HG03175 (cell line): ENCODE measurements at regions not wholly inside any gene's neighbourhood (a gene's known extent, or its start where the extent isn't known, plus 50 kb on each side); places are given as distances from the start of the nearest gene placed in this dataset.
"Not testable (repeated sequence)": the region's sequence is repeated elsewhere in the genome, so short reads cannot be mapped to it uniquely, and the experiment has no call there.

Experiments used
- ATAC-seq: cut with Tn5 transposase; IDR thresholded peaks from one replicate; pipeline ENCODE4 v1.9.1; 2021; ENCODE audit warnings: mild to moderate bottlenecking, moderate library complexity; ENCODE audit not compliant: unreplicated experiment

DNA sequence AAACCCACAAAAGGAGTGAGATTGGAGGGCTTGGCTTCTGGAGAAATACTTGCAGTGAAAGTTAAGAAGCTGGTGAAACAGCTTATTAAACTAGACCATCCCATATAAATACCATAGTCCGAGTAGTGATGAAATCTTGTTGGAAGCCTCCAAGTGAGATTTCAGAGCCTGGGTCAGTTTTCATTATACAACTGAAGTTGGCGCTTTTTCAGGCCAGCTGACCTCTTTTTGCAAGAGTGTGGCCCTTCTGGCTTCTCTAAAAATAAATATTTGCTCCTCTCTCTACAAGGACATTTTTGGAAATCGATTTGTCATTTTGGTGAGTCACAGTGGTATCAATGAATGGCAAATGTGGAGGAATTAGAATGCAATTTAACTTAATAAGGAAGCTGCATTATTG, 51.2 kb upstream of the THRB start:
- ATAC-seq, result no peak

GRCh38 chr3:24548278-24548677, 53.6 kb upstream of the THRB start:
- ATAC-seq, result no peak

- no peak for ATAC-seq
Measured at GRCh38 chr3:24550588-24550987, 55.9 kb upstream of the THRB start.

DNA sequence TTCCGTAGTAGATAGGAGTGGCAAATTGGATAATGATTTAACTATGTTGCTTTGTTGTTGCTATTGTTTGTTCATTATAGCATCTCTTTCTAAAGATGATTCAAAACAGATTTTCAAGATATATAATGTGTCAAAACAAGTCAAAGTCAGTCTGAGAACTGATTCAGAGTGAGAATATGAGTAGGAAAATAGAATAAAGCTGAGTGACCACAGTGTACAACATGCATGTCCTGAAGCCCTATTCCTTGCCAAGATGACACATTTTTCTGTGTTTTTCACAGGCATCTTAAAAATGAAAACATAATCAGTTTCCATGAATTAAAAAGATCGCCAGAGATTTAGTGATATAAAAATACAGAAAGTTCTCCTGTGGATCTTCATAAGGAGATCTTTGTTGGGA, 57.0 kb upstream of the THRB start:
- no peak for ATAC-seq

DNA sequence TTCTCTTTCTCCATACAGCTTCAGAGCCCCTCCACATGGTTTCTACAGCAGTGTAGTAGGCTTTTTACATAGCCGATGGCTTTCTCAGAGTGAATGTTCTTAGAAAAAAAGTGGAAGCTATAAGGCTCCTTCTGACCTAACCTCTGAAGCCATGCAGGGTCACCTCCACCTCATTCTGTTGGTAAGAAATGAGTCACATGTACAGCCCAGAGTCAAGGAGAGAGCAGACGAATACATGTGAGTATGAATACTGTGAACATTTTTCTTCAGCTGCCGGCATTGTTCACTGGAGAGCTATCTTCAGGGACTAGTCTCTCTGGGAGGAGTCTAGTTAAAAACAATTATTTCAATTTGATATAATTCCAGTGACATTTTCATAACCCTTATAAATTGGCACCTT, 68.2 kb upstream of the THRB start:
- ATAC-seq, result no peak

DNA sequence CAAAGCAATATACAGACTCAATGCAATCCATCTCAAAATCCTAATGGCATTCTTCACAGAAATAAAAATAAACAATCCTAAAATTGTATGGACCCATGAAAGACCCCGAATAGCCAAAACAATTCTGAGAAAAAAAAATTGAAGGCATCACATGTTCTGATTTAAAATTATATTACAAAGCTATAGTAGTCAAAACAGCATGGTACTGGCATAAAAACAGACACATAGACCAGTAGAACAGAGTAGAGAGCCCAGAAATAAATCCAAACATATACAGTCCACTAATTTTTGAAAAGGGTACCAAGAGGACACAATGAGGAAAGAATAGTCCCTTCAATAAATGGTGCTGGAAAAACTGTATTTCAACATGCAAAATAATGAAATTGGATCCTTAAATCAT, 70.4 kb upstream of the THRB start:
- no peak for ATAC-seq

DNA sequence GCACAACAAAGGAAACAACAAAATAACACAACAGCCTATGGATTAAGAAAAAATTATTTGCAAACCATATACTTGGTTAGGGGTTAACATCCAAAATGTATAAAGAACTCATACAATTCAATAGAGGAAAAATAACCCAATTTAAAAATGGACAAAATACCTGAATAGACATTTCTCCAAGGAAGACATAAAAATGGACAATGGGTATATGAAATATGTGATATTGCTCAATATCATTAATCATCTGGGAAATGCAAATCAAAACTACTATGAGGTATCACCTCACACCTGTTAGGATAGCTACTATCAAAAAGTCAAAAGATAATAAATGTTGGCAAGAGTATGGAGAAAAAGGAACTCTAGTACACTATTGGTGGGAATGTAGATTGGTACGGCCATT, 71.0 kb upstream of the THRB start:
- no peak for ATAC-seq

GRCh38 chr3:24566927-24567326, 72.3 kb upstream of the THRB start:
- ATAC-seq, result no peak

DNA sequence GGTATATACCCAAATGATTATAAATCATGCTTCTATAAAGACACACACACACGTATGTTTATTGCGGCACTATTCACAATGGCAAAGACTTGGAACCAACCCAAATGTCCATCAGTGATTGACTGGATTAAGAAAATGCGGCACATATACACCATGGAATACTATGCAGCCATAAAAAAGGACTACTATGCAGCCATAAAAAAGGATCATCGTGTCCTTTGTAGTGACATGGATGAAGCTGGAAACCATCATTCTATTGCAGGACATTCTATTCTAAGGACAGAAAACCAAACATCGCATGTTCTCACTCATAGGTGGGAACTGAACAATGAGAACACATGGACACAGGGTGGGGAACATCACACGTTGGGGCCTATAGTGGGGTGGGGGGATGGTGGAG, 77.8 kb upstream of the THRB start:
- not testable (repeated sequence) for ATAC-seq

GRCh38 chr3:24573576-24573975, 78.9 kb upstream of the THRB start:
- no peak for ATAC-seq

DNA sequence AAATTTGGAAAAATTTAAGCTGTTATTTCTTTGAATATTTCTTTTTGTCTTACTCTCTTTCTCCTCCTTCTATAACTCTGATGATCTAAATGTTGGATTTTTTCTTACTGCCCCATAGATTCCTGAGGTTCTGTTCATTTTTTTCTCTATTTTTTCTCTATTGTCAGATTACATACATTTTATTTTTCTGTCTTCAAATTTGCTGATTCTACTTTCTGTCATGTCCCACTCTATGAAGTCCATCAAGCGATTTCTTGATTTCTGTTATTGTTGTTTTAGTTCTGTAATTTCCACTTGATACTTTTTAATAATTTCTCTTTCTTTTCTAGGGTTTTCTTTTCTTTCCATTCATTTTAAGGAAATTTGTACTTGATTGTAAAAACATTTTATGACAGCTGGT, 83.7 kb upstream of the THRB start:
- no peak for ATAC-seq

- no peak for ATAC-seq
Measured at GRCh38 chr3:24578951-24579421, 84.3 kb upstream of the THRB start.

DNA sequence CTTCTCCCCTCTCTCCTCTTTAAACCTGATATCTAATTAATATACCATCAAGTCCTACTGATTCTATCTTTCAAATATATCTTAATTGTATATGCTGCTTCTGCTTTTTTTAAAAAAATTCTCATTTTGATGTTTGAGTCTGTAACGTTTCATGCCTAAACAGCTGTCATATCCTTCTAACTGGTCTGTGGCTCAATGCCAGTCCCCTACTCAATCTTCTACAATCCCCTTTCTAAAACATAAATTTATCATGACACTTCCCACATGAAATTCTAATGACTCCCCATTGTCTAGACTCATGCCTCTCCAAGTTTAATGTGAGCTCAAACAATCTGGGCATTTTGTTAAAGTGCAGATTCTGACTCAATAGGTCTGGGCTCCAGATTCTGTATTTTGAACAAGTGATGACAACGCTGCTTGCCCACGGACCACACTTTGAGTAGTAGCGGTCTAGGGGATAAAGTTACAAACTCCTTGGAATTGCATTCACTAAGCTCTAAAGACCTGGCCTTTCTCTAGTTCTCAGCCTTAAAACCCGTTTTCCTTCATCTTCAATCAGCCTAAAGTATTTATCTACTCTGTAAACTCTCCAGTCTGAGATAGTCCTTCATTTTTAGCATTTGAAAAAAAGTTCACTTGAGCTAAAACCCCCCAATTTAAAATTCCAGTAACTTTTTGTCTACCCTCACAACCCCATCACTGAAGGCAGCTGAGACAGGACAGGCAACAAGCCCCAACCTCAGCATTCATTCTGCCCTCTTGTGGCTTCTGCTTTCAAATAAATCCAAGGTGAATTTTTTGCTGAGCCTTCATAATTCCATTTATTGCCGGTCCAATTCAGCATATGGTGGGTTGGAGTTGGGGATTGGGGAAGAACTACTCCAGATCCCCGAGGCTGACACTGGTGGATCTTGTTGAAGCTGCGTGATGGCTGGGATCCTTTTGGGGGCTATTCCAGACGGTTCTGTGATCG, 88.1 kb upstream of the THRB start:
- no peak for ATAC-seq

- ATAC-seq, result no peak
Measured at GRCh38 chr3:24586920-24587319, 92.3 kb upstream of the THRB start.

- no peak for ATAC-seq
Measured at GRCh38 chr3:24588629-24589512, 94.2 kb upstream of the THRB start.

GRCh38 chr3:24589513-24589851, 94.8 kb upstream of the THRB start:
- ATAC-seq, result no peak

GRCh38 chr3:24589931-24590880, 95.6 kb upstream of the THRB start:
- ATAC-seq, result no peak

- no peak for ATAC-seq
Measured at GRCh38 chr3:24591191-24591590, 96.5 kb upstream of the THRB start.

- ATAC-seq, result no peak
Measured at GRCh38 chr3:24591661-24592555, 97.3 kb upstream of the THRB start.

GRCh38 chr3:24594161-24594560, 99.5 kb upstream of the THRB start:
- ATAC-seq, result no peak
